ENCODE measurements at regions not wholly inside any gene's neighbourhood (a gene's known extent, or its start where the extent isn't known, plus 50 kb on each side); places are given as distances from the start of the nearest gene placed in this dataset.

DNA sequence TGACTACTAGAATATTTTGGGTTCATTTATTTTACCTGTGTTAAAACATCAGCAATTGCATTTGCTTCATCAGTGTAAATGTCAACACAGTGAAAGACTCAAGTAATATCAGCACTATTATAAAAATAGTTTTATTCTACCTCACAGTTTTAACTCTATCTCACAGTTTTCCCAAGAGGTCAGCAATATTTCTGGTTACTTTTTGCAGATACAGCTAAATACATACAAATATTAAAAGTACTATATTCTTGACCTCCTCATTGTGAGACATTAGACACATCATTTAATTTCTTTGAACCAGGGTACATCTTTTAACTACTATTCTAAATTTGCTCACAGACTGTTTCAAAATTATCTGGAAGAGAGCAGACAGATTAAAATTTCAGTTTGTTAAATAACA, 321.7 kb upstream of the OR4E1 start:
- H2AFZ ChIP-seq, result no peak overlapping the region
- no peak overlapping the region for H3K4me2 ChIP-seq (ENCODE audit: low read length)
- H3K9ac ChIP-seq, result no peak overlapping the region
- no peaks in the 10 kb centered on the region for H3K36me3 ChIP-seq (ENCODE audit: control insufficient read depth, insufficient read depth, low read length)
- H3K4me3 ChIP-seq (ENCODE audit: low read depth, low read length), result no peak overlapping the region
- H3K27me3 ChIP-seq (ENCODE audit: control insufficient read depth, insufficient read depth, low read length), result no peaks in the 10 kb centered on the region
- H3K9me3 ChIP-seq (ENCODE audit: control insufficient read depth, low read length), result no peaks in the 10 kb centered on the region
- no peaks in the 10 kb centered on the region for H3K4me1 ChIP-seq
- no peak overlapping the region for H3K27ac ChIP-seq
- H3K79me2 ChIP-seq, result no peaks in the 10 kb centered on the region
- no peak for TF ChIP-seq CTCF (IDR thresholded peaks at IDR 0.05)

- Histone ChIP-seq H3K27ac (no peak overlapping the region), H3K36me3 (ENCODE audit: control insufficient read depth, insufficient read depth, low read length) (no peaks in the 10 kb centered on the region), H3K4me2 (ENCODE audit: low read length) (no peak overlapping the region), H3K9me3 (ENCODE audit: control insufficient read depth, low read length) (no peaks in the 10 kb centered on the region), H3K27me3 (ENCODE audit: control insufficient read depth, insufficient read depth, low read length) (no peaks in the 10 kb centered on the region), H3K4me3 (ENCODE audit: low read depth, low read length) (no peak overlapping the region), H2AFZ (no peak overlapping the region), H3K79me2 (no peaks in the 10 kb centered on the region), H3K9ac (no peak overlapping the region), H3K4me1 (no peaks in the 10 kb centered on the region)
- TF ChIP-seq CTCF (IDR thresholded peaks at IDR 0.05), result no peak
These were observed 320.2 kb upstream of the OR4E1 start for GRCh38 chr14:21993837-21994236.

DNA sequence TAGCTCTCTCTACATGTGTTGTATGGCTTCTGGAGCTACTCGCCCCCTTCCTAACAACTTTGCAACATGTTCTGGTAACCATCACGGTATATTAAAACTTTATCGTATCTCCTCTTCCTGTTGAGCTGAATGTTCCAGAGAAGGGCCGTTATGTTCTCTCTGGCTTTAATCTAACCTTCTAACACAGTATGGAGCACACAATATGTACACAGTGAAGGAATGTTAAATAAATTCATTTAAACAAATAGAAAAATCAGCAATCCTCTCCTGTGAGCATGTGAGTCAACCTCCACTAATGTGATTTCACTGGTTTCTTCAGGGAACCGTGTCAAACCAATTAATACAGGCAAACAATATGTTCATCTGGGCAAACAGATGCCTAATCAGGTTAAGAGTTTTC, 319.5 kb upstream of the OR4E1 start:
- H3K4me2 ChIP-seq (ENCODE audit: low read length), result no peak overlapping the region
- no peak overlapping the region for H3K4me3 ChIP-seq (ENCODE audit: low read depth, low read length)
- no peak for TF ChIP-seq CTCF (IDR thresholded peaks at IDR 0.05)
- no peak overlapping the region for H3K9ac ChIP-seq
- H3K27ac ChIP-seq, result no peak overlapping the region
- H2AFZ ChIP-seq, result no peak overlapping the region
- no peaks in the 10 kb centered on the region for H3K79me2 ChIP-seq
- no peaks in the 10 kb centered on the region for H3K4me1 ChIP-seq
- H3K27me3 ChIP-seq (ENCODE audit: control insufficient read depth, insufficient read depth, low read length), result no peaks in the 10 kb centered on the region
- H3K9me3 ChIP-seq (ENCODE audit: control insufficient read depth, low read length), result no peaks in the 10 kb centered on the region
- no peaks in the 10 kb centered on the region for H3K36me3 ChIP-seq (ENCODE audit: control insufficient read depth, insufficient read depth, low read length)

- no peak for TF ChIP-seq CTCF (IDR thresholded peaks at IDR 0.05)
- no peaks in the 10 kb centered on the region for H3K27me3 ChIP-seq (ENCODE audit: control insufficient read depth, insufficient read depth, low read length)
These were observed 317.5 kb upstream of the OR4E1 start for GRCh38 chr14:21991130-21991529.

GRCh38 chr14:21990116-21990515, 316.5 kb upstream of the OR4E1 start:
- no peaks in the 10 kb centered on the region for H3K4me1 ChIP-seq
- no peak overlapping the region for H2AFZ ChIP-seq
- no peak for TF ChIP-seq CTCF (IDR thresholded peaks at IDR 0.05)
- H3K4me3 ChIP-seq (ENCODE audit: low read depth, low read length), result no peak overlapping the region
- H3K27me3 ChIP-seq (ENCODE audit: control insufficient read depth, insufficient read depth, low read length), result no peaks in the 10 kb centered on the region
- H3K27ac ChIP-seq, result no peak overlapping the region
- no peaks in the 10 kb centered on the region for H3K36me3 ChIP-seq (ENCODE audit: control insufficient read depth, insufficient read depth, low read length)
- no peak overlapping the region for H3K9ac ChIP-seq
- H3K9me3 ChIP-seq (ENCODE audit: control insufficient read depth, low read length), result no peaks in the 10 kb centered on the region
- H3K79me2 ChIP-seq, result no peaks in the 10 kb centered on the region
- no peak overlapping the region for H3K4me2 ChIP-seq (ENCODE audit: low read length)

More at GRCh38 chr14:21991130-21991529, 317.5 kb upstream of the OR4E1 start:
- Histone ChIP-seq H3K9me3 (ENCODE audit: control insufficient read depth, low read length) (no peaks in the 10 kb centered on the region), H2AFZ (no peak overlapping the region), H3K27ac (no peak overlapping the region), H3K9ac (no peak overlapping the region), H3K79me2 (no peaks in the 10 kb centered on the region), H3K4me2 (ENCODE audit: low read length) (no peak overlapping the region), H3K4me1 (no peaks in the 10 kb centered on the region), H3K36me3 (ENCODE audit: control insufficient read depth, insufficient read depth, low read length) (no peaks in the 10 kb centered on the region), H3K4me3 (ENCODE audit: low read depth, low read length) (no peak overlapping the region)
